ENCODE measurements at regions not wholly inside any gene's neighbourhood (a gene's known extent, or its start where the extent isn't known, plus 50 kb on each side); places are given as distances from the start of the nearest gene placed in this dataset.
"Not testable (repeated sequence)": the region's sequence is repeated elsewhere in the genome, so short reads cannot be mapped to it uniquely, and the experiment has no call there.

GRCh38 chr4:77481856-77482255, 123.8 kb upstream of the CXCL13 start:
- no peak for DNase-seq (ENCODE audit: low read depth in 1 of 2, low spot score in 1 of 2)
- TF ChIP-seq JUND (IDR thresholded peaks at IDR 0.05; ENCODE audit: low read depth): no peak
- in situ Hi-C loops (cut with HindIII; ENCODE audit: low pct_unique_long_range_greater_than_20kb, low sequenced_read_pairs): no loop called here

- in situ Hi-C loops (cut with HindIII; ENCODE audit: low pct_unique_long_range_greater_than_20kb, low sequenced_read_pairs): no loop called here
- TF ChIP-seq JUND (IDR thresholded peaks at IDR 0.05; ENCODE audit: low read depth): no peak
- no peak for DNase-seq (ENCODE audit: low read depth in 1 of 2, low spot score in 1 of 2)
Observed at GRCh38 chr4:77488882-77489281, 116.7 kb upstream of the CXCL13 start.

GRCh38 chr4:77493120-77493752, 112.4 kb upstream of the CXCL13 start:
- in situ Hi-C loops (cut with HindIII; ENCODE audit: low pct_unique_long_range_greater_than_20kb, low sequenced_read_pairs): no loop called here
- DNase-seq (ENCODE audit: low read depth in 1 of 2, low spot score in 1 of 2): no peak
- no peak for TF ChIP-seq JUND (IDR thresholded peaks at IDR 0.05; ENCODE audit: low read depth)

- no peak for DNase-seq (ENCODE audit: low read depth in 1 of 2, low spot score in 1 of 2)
- TF ChIP-seq JUND (IDR thresholded peaks at IDR 0.05; ENCODE audit: low read depth): no peak
- in situ Hi-C loops (cut with HindIII; ENCODE audit: low pct_unique_long_range_greater_than_20kb, low sequenced_read_pairs): no loop called here
Observed at GRCh38 chr4:77493829-77494551, 111.6 kb upstream of the CXCL13 start.

- no peak for DNase-seq (ENCODE audit: low read depth in 1 of 2, low spot score in 1 of 2)
- in situ Hi-C loops (cut with HindIII; ENCODE audit: low pct_unique_long_range_greater_than_20kb, low sequenced_read_pairs): no loop called here
- TF ChIP-seq JUND (IDR thresholded peaks at IDR 0.05; ENCODE audit: low read depth): no peak
Observed at GRCh38 chr4:77496457-77496856, 109.2 kb upstream of the CXCL13 start.

- in situ Hi-C loops (cut with HindIII; ENCODE audit: low pct_unique_long_range_greater_than_20kb, low sequenced_read_pairs): no loop called here
- no peak for DNase-seq (ENCODE audit: low read depth in 1 of 2, low spot score in 1 of 2)
- no peak for TF ChIP-seq JUND (IDR thresholded peaks at IDR 0.05; ENCODE audit: low read depth)
Observed at GRCh38 chr4:77500801-77501200, 104.8 kb upstream of the CXCL13 start.

- no peak for TF ChIP-seq JUND (IDR thresholded peaks at IDR 0.05; ENCODE audit: low read depth)
- no peak for DNase-seq (ENCODE audit: low read depth in 1 of 2, low spot score in 1 of 2)
- in situ Hi-C loops (cut with HindIII; ENCODE audit: low pct_unique_long_range_greater_than_20kb, low sequenced_read_pairs): no loop called here
Observed at GRCh38 chr4:77501240-77501639, 104.4 kb upstream of the CXCL13 start.

GRCh38 chr4:77501851-77502250, 103.8 kb upstream of the CXCL13 start:
- no peak for DNase-seq (ENCODE audit: low read depth in 1 of 2, low spot score in 1 of 2)
- in situ Hi-C loops (cut with HindIII; ENCODE audit: low pct_unique_long_range_greater_than_20kb, low sequenced_read_pairs): no loop called here

GRCh38 chr4:77504407-77504806, 101.2 kb upstream of the CXCL13 start:
- in situ Hi-C loops (cut with HindIII; ENCODE audit: low pct_unique_long_range_greater_than_20kb, low sequenced_read_pairs): no loop called here
- no peak for TF ChIP-seq JUND (IDR thresholded peaks at IDR 0.05; ENCODE audit: low read depth)
- DNase-seq (ENCODE audit: low read depth in 1 of 2, low spot score in 1 of 2): no peak

More at GRCh38 chr4:77501851-77502250, 103.8 kb upstream of the CXCL13 start:
- TF ChIP-seq JUND (IDR thresholded peaks at IDR 0.05; ENCODE audit: low read depth): no peak

- in situ Hi-C loops (cut with HindIII; ENCODE audit: low pct_unique_long_range_greater_than_20kb, low sequenced_read_pairs): no loop called here
- TF ChIP-seq JUND (IDR thresholded peaks at IDR 0.05; ENCODE audit: low read depth): no peak
- DNase-seq (ENCODE audit: low read depth in 1 of 2, low spot score in 1 of 2): no peak
Observed at GRCh38 chr4:77505275-77505957, 100.2 kb upstream of the CXCL13 start.

GRCh38 chr4:77505958-77506319, 99.7 kb upstream of the CXCL13 start:
- TF ChIP-seq JUND (IDR thresholded peaks at IDR 0.05; ENCODE audit: low read depth): no peak
- DNase-seq (ENCODE audit: low read depth in 1 of 2, low spot score in 1 of 2): no peak
- in situ Hi-C loops (cut with HindIII; ENCODE audit: low pct_unique_long_range_greater_than_20kb, low sequenced_read_pairs): no loop called here

- in situ Hi-C loops (cut with HindIII; ENCODE audit: low pct_unique_long_range_greater_than_20kb, low sequenced_read_pairs): no loop called here
- no peak for DNase-seq (ENCODE audit: low read depth in 1 of 2, low spot score in 1 of 2)
- TF ChIP-seq JUND (IDR thresholded peaks at IDR 0.05; ENCODE audit: low read depth): no peak
Observed at GRCh38 chr4:77510367-77510766, 95.3 kb upstream of the CXCL13 start.

- in situ Hi-C loops (cut with HindIII; ENCODE audit: low pct_unique_long_range_greater_than_20kb, low sequenced_read_pairs): no loop called here
Observed at GRCh38 chr4:77525538-77525937, 80.1 kb upstream of the CXCL13 start.

GRCh38 chr4:77527900-77528299, 77.7 kb upstream of the CXCL13 start:
- DNase-seq (ENCODE audit: low read depth in 1 of 2, low spot score in 1 of 2); in situ Hi-C loops (cut with HindIII; ENCODE audit: low pct_unique_long_range_greater_than_20kb, low sequenced_read_pairs): not testable (repeated sequence)

More at GRCh38 chr4:77525538-77525937, 80.1 kb upstream of the CXCL13 start:
- no peak for TF ChIP-seq JUND (IDR thresholded peaks at IDR 0.05; ENCODE audit: low read depth)
- DNase-seq (ENCODE audit: low read depth in 1 of 2, low spot score in 1 of 2): no peak

All from T47D (cell line).